Caco-2 (cell line): ENCODE measurements at regions not wholly inside any gene's neighbourhood (a gene's known extent, or its start where the extent isn't known, plus 50 kb on each side); places are given as distances from the start of the nearest gene placed in this dataset.

Experiments used
- BruUV-seq: library from RNA; stranded (reverse); fragments of 400-500 nt; replicated peaks from 2 replicates; lab custom pipeline; 2021; lab: Mats Ljungman, UMichigan
- CTCF ChIA-PET: fragments of 300-600 bp; sonication (Branson Sonifier 250); formaldehyde crosslinking; loops from one replicate; lab custom pipeline; 2022; ENCODE audit warnings: antibody characterized with exemption; lab: Charles Lee
- POLR2A ChIA-PET: fragments of 300-600 bp; sonication (Branson Sonifier 250); formaldehyde crosslinking; loops from one replicate; lab custom pipeline; 2022; ENCODE audit warnings: antibody characterized with exemption; lab: Charles Lee
- DNase-seq, 2 experiments: peaks; one replicate each; pipeline versions ENCODE4 v3.0.0 to v3.0.0-alpha.2; 2020 to 2022
- H3K27me3 ChIP-seq: replicated peaks from 2 replicates; pipeline ENCODE4 v1.6.0; 2011; ENCODE audit warnings: low read length; ENCODE audit not compliant: control insufficient read depth, insufficient read depth
- H3K36me3 ChIP-seq: 2 replicates; pipeline ENCODE4 v1.5.1; 2011; ENCODE audit warnings: low read length; ENCODE audit not compliant: control insufficient read depth, insufficient read depth
- H3K4me1 ChIP-seq: fragments of 250-450 bp; sonication (Bioruptor Pico); 2 replicates; pipeline ENCODE4 v1.5.1; 2020; ENCODE audit warnings: mild to moderate bottlenecking
- H3K4me3 ChIP-seq: 2 replicates; pipeline ENCODE4 v1.5.1; 2011; ENCODE audit warnings: low read depth, mild to moderate bottlenecking, control low read depth, low read length
- H3K9me3 ChIP-seq: fragments of 250-450 bp; sonication (Bioruptor Pico); 2 replicates; pipeline ENCODE4 v1.5.1; 2020; ENCODE audit warnings: mild to moderate bottlenecking, moderate library complexity
- H3K27ac Mint-ChIP-seq: one replicate; pipeline ENCODE4 v1.8.0; 2022; ENCODE audit warnings: mixed read lengths; ENCODE audit not compliant: unreplicated experiment
- H3K27me3 Mint-ChIP-seq: one replicate; pipeline ENCODE4 v1.8.0; 2022; ENCODE audit warnings: mixed read lengths; ENCODE audit not compliant: insufficient read depth, unreplicated experiment
- H3K36me3 Mint-ChIP-seq: one replicate; pipeline ENCODE4 v1.8.0; 2022; ENCODE audit warnings: mild to moderate bottlenecking, mixed read lengths; ENCODE audit not compliant: insufficient read depth, unreplicated experiment
- H3K4me1 Mint-ChIP-seq: one replicate; pipeline ENCODE4 v1.8.0; 2022; ENCODE audit warnings: low read depth, mixed read lengths; ENCODE audit not compliant: unreplicated experiment
- H3K4me3 Mint-ChIP-seq: one replicate; pipeline ENCODE4 v1.8.0; 2022; ENCODE audit warnings: mild to moderate bottlenecking, moderate library complexity, mixed read lengths; ENCODE audit not compliant: unreplicated experiment
- H3K9me3 Mint-ChIP-seq: one replicate; pipeline ENCODE4 v1.8.0; 2022; ENCODE audit warnings: mixed read lengths; ENCODE audit not compliant: unreplicated experiment
- CTCF ChIP-seq, 2 experiments: fragments of 200-600 bp in 1 of 2; IDR thresholded peaks; 1 replicate in 1 of 2; 2 replicates in 1 of 2; pipeline versions ENCODE4 v1.5.1 to v1.8.0; 2011 to 2022; ENCODE audit warnings: antibody characterized with exemption in 1 of 2, control low read depth in 1 of 2, inconsistent platforms in 1 of 2, low read depth in 1 of 2, low read length in 1 of 2, mild to moderate bottlenecking in 1 of 2, moderate library complexity in 1 of 2; ENCODE audit not compliant: insufficient read depth in 1 of 2, severe bottlenecking in 1 of 2, unreplicated experiment in 1 of 2
- intact Hi-C: fragments of 100-400 bp; cut with micrococcal nuclease; formaldehyde crosslinking; loops from one replicate; pipeline ENCODE4 v1.10.0; 2022; ENCODE audit not compliant: unreplicated experiment

DNA sequence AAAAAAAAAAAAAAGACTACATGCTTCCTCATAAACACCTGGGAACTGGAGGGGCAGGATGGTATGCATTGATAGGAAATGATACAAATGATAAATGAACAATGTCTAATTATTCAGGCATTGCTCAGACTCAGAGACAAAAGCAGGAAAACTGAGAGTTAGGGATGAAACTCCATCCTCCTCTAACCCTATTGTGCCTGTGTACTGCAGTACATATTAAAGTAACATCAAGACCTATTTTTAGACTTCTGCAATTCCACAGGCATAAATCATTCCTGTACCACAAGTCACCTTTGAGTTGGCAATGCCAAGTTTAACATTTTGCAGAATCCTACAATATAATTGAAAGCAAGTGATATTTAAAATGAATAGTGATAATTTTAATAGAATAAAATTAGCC is 156.5 kb upstream of the USP15 start:
- Mint-ChIP-seq H3K9me3 (no peaks in the 10 kb centered on the region), H3K4me1 (no peaks in the 10 kb centered on the region), H3K27ac (no peak overlapping the region), H3K27me3 (peaks cover 2% of the 10 kb centered on the region), H3K36me3 (no peaks in the 10 kb centered on the region), H3K4me3 (no peak overlapping the region)
- Histone ChIP-seq H3K4me3 (no peak overlapping the region), H3K36me3 (no peaks in the 10 kb centered on the region), H3K9me3 (no peaks in the 10 kb centered on the region), H3K27me3 (no peaks in the 10 kb centered on the region), H3K4me1 (no peaks in the 10 kb centered on the region)
- DNase-seq = no peak
- ChIA-PET CTCF (no interaction called here), POLR2A (no interaction called here)
- TF ChIP-seq CTCF (IDR thresholded peaks at IDR 0.05; ENCODE audit: insufficient read depth in 1 of 2, low read depth in 1 of 2, low read length in 1 of 2, severe bottlenecking in 1 of 2, unreplicated experiment in 1 of 2) = no peak
- no TSS peak for BruUV-seq
- intact Hi-C loops = no loop called here

- DNase-seq = no peak
- Histone ChIP-seq H3K27me3 (no peaks in the 10 kb centered on the region), H3K9me3 (no peaks in the 10 kb centered on the region), H3K4me1 (no peaks in the 10 kb centered on the region), H3K36me3 (no peaks in the 10 kb centered on the region), H3K4me3 (no peak overlapping the region)
- no TSS peak for BruUV-seq
- ChIA-PET POLR2A (no interaction called here), CTCF (no interaction called here)
- Mint-ChIP-seq H3K27ac (no peak overlapping the region), H3K9me3 (no peaks in the 10 kb centered on the region), H3K4me3 (no peak overlapping the region), H3K36me3 (no peaks in the 10 kb centered on the region), H3K4me1 (no peaks in the 10 kb centered on the region), H3K27me3 (peaks cover 9% of the 10 kb centered on the region)
- TF ChIP-seq CTCF (IDR thresholded peaks at IDR 0.05; ENCODE audit: insufficient read depth in 1 of 2, low read depth in 1 of 2, low read length in 1 of 2, severe bottlenecking in 1 of 2, unreplicated experiment in 1 of 2) = no peak
- intact Hi-C loops = no loop called here
Observed at GRCh38 chr12:62106547-62107185, 153.5 kb upstream of the USP15 start.

DNA sequence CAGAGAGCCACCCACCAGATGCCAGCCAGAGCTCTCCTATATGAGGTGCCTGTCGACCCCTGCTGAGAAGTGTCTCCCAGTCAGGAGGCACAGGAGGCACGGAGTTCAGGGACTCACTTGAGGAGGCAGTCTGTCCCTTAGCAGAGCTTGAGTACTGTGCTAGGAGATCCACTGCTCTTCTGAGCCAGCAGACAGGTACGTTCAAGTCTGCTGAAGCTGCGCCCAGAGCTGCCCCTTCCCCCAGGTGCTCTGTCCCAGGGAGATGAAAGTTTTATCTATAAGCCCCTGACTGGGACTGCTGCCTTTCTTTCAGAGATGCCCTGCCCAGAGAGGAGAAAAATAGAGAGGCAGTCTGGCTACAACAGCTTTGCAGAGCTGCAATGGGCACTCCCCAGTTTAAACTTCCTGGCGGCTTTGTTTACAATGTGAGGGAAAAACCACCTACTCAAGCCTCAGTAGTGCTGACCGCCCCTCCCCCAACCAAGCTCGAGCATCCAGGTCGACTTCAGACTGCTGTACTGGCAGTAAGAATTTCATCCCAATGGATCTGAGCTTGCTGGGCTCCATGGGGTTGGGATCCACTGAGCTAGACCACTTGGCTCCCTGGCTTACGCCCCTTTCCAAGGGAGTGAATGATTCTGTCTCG is 146.7 kb upstream of the USP15 start:
- POLR2A ChIA-PET = no interaction called here
- Histone ChIP-seq H3K4me1 (no peaks in the 10 kb centered on the region), H3K36me3 (no peaks in the 10 kb centered on the region), H3K27me3 (no peaks in the 10 kb centered on the region), H3K4me3 (no peak overlapping the region), H3K9me3 (no peaks in the 10 kb centered on the region)
- no peak for TF ChIP-seq CTCF (IDR thresholded peaks at IDR 0.05; ENCODE audit: insufficient read depth in 1 of 2, low read depth in 1 of 2, low read length in 1 of 2, severe bottlenecking in 1 of 2, unreplicated experiment in 1 of 2)
- no peak for DNase-seq
- H3K36me3 Mint-ChIP-seq = no peaks in the 10 kb centered on the region
- H3K9me3 Mint-ChIP-seq = no peaks in the 10 kb centered on the region
- no TSS peak for BruUV-seq
- H3K4me1 Mint-ChIP-seq = no peaks in the 10 kb centered on the region
- no peak overlapping the region for H3K27ac Mint-ChIP-seq
- CTCF ChIA-PET = no interaction called here
- no peak overlapping the region for H3K4me3 Mint-ChIP-seq
- intact Hi-C loops = no loop called here
- peaks cover 19% of the 10 kb centered on the region for H3K27me3 Mint-ChIP-seq
